ENCODE measurements at regions not wholly inside any gene's neighbourhood (a gene's known extent, or its start where the extent isn't known, plus 50 kb on each side); places are given as distances from the start of the nearest gene placed in this dataset.

GRCh38 chr15:62389885-62390790, 225.1 kb upstream of the C2CD4B start, which contains the start of gene TLN2:
TLN2 (plus strand) TSS chr15:62390550.
- H3K4me3 Mint-ChIP-seq, result peak within 1 kb of the TSS; percentile 96
- peaks cover 11% of the 10 kb centered on the region for H3K36me3 Mint-ChIP-seq (ENCODE audit: low read depth)
- H3K27me3 Mint-ChIP-seq, result peaks cover 39% of the 10 kb centered on the region
- intact Hi-C loops (cut with micrococcal nuclease), result loop anchor here (10.0 kb wide), 1 partner anchor 305 kb away; no protein-coding TSS in a partner anchor
- H3K27ac Mint-ChIP-seq, result peak within 1 kb of the TSS; percentile 94
- H3K9me3 Mint-ChIP-seq, result no peaks in the 10 kb centered on the region
- H3K4me1 Mint-ChIP-seq (ENCODE audit: low read depth), result peaks cover 26% of the 10 kb centered on the region

GRCh38 chr15:62390791-62391640, 225.9 kb upstream of the C2CD4B start:
- Mint-ChIP-seq H3K4me3 (peak overlapping the region; percentile 96), H3K27ac (peak overlapping the region; percentile 76), H3K36me3 (ENCODE audit: low read depth) (peaks cover 11% of the 10 kb centered on the region), H3K4me1 (ENCODE audit: low read depth) (peaks cover 26% of the 10 kb centered on the region), H3K9me3 (no peaks in the 10 kb centered on the region), H3K27me3 (peaks cover 38% of the 10 kb centered on the region)
- intact Hi-C loops (cut with micrococcal nuclease), result loop anchor here (10.0 kb wide), 1 partner anchor 304 kb away; no protein-coding TSS in a partner anchor

DNA sequence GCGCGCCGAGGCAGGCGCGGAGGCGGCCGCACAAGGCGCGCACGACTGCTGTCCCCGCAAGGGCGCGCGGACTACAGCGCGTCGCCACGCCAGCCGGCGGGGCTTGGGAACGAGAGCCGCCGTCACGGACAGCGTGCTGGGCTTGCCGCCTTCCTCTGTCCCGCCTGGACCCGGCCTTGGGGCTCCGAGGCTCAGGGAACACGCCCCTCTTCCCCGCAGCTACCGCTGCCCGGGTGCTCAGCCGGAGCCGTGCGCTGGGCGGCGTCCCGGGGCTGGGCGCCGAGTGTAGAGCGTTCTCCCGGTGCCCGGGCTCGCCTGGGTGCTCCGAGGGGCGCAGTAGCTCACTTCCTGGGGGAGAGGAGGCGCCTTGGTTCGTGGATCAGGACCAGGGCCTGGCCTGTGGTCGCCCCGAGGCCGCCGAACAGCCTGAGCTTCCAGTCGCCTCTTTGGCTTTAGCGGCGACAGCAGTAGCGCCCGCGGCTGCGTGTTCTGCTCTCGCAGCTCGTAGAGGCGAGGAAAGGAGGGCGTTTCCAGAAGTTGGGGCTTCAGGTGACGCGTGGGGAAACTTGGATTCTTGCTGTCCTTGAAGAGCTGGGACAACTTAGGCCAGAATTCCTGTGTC, 226.7 kb upstream of the C2CD4B start:
- H3K27ac Mint-ChIP-seq, result peak overlapping the region; percentile 76
- H3K4me3 Mint-ChIP-seq, result peak overlapping the region; percentile 96
- H3K27me3 Mint-ChIP-seq, result peaks cover 36% of the 10 kb centered on the region
- peaks cover 11% of the 10 kb centered on the region for H3K36me3 Mint-ChIP-seq (ENCODE audit: low read depth)
- no peaks in the 10 kb centered on the region for H3K9me3 Mint-ChIP-seq
- peaks cover 26% of the 10 kb centered on the region for H3K4me1 Mint-ChIP-seq (ENCODE audit: low read depth)
- intact Hi-C loops (cut with micrococcal nuclease), result loop anchor here (10.0 kb wide), 1 partner anchor 303 kb away; no protein-coding TSS in a partner anchor

DNA sequence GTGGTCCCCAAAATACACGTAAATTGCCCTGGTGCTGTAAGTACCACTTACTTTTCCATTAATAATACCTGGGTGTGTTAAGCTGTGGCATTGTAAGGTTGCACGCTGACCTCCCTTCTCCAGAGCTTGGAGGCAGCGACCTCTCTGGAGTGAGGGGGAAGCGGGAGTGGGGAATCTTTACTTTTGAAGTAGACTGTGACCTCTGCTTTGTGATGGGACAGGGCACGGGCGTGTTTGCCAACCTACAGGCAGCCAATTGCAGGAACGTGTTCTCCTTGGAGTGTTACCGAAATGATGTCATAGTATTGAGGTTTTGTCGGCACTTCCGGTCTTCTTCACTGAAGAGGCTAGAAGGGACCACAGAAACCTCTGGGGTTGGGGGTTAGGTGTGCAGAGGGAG, 227.3 kb upstream of the C2CD4B start:
- Mint-ChIP-seq H3K9me3 (no peaks in the 10 kb centered on the region), H3K4me3 (no peak overlapping the region), H3K27me3 (peaks cover 36% of the 10 kb centered on the region), H3K4me1 (ENCODE audit: low read depth) (peaks cover 26% of the 10 kb centered on the region), H3K36me3 (ENCODE audit: low read depth) (peaks cover 11% of the 10 kb centered on the region), H3K27ac (no peak overlapping the region)
- intact Hi-C loops (cut with micrococcal nuclease), result loop anchor here (10.0 kb wide), 1 partner anchor 302 kb away; no protein-coding TSS in a partner anchor

GRCh38 chr15:62393196-62393595, 228.1 kb upstream of the C2CD4B start:
- peaks cover 36% of the 10 kb centered on the region for H3K27me3 Mint-ChIP-seq
- intact Hi-C loops (cut with micrococcal nuclease), result loop anchor here (10.0 kb wide), 1 partner anchor 302 kb away; no protein-coding TSS in a partner anchor
- H3K9me3 Mint-ChIP-seq, result peaks cover 5% of the 10 kb centered on the region
- no peak overlapping the region for H3K4me3 Mint-ChIP-seq
- H3K36me3 Mint-ChIP-seq (ENCODE audit: low read depth), result peaks cover 11% of the 10 kb centered on the region
- peaks cover 26% of the 10 kb centered on the region for H3K4me1 Mint-ChIP-seq (ENCODE audit: low read depth)
- no peak overlapping the region for H3K27ac Mint-ChIP-seq

GRCh38 chr15:62394079-62394478, 229.0 kb upstream of the C2CD4B start:
- no peak overlapping the region for H3K4me3 Mint-ChIP-seq
- peaks cover 11% of the 10 kb centered on the region for H3K36me3 Mint-ChIP-seq (ENCODE audit: low read depth)
- H3K27ac Mint-ChIP-seq, result no peak overlapping the region
- H3K4me1 Mint-ChIP-seq (ENCODE audit: low read depth), result peaks cover 26% of the 10 kb centered on the region
- H3K27me3 Mint-ChIP-seq, result peaks cover 34% of the 10 kb centered on the region
- intact Hi-C loops (cut with micrococcal nuclease), result loop anchor here (10.0 kb wide), 1 partner anchor 301 kb away; no protein-coding TSS in a partner anchor
- H3K9me3 Mint-ChIP-seq, result peaks cover 13% of the 10 kb centered on the region

- Mint-ChIP-seq H3K4me3 (no peak overlapping the region), H3K9me3 (peaks cover 33% of the 10 kb centered on the region), H3K27me3 (no peaks in the 10 kb centered on the region), H3K36me3 (ENCODE audit: low read depth) (no peaks in the 10 kb centered on the region), H3K27ac (no peak overlapping the region), H3K4me1 (ENCODE audit: low read depth) (no peaks in the 10 kb centered on the region)
- intact Hi-C loops (cut with micrococcal nuclease), result no loop called here
Measured at GRCh38 chr15:62400778-62401177, 235.7 kb upstream of the C2CD4B start.

DNA sequence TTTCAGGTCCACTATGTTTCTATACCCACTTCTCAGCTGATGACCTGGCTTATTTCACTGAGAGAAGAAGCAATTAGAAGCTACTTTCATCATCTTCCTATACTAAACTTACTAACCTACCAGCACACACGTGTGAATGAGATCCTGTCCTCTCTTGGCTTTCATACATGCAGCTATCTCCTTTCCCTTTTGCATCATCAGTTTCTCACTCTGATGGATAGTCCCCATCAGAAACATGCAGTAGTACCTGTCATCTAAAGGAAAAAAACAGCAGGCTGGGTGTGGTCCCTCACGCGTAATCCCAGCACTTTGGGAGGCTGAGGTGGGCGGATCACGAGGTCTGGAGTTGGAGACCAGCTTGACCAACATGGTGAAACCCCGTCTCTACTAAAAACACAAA, 237.6 kb upstream of the C2CD4B start:
- H3K9me3 Mint-ChIP-seq, result peaks cover 33% of the 10 kb centered on the region
- no peak overlapping the region for H3K4me3 Mint-ChIP-seq
- H3K27ac Mint-ChIP-seq, result no peak overlapping the region
- no peaks in the 10 kb centered on the region for H3K27me3 Mint-ChIP-seq
- intact Hi-C loops (cut with micrococcal nuclease), result no loop called here
- H3K4me1 Mint-ChIP-seq (ENCODE audit: low read depth), result no peaks in the 10 kb centered on the region
- no peaks in the 10 kb centered on the region for H3K36me3 Mint-ChIP-seq (ENCODE audit: low read depth)

- intact Hi-C loops (cut with micrococcal nuclease), result no loop called here
Measured at GRCh38 chr15:62403164-62403809, 238.2 kb upstream of the C2CD4B start.

GRCh38 chr15:62404194-62404985, 239.3 kb upstream of the C2CD4B start:
- no peaks in the 10 kb centered on the region for H3K27me3 Mint-ChIP-seq
- H3K4me3 Mint-ChIP-seq, result no peak overlapping the region
- H3K27ac Mint-ChIP-seq, result no peak overlapping the region
- no peaks in the 10 kb centered on the region for H3K4me1 Mint-ChIP-seq (ENCODE audit: low read depth)
- H3K36me3 Mint-ChIP-seq (ENCODE audit: low read depth), result no peaks in the 10 kb centered on the region
- intact Hi-C loops (cut with micrococcal nuclease), result no loop called here
- H3K9me3 Mint-ChIP-seq, result peaks cover 18% of the 10 kb centered on the region

More at GRCh38 chr15:62403164-62403809, 238.2 kb upstream of the C2CD4B start:
- H3K27me3 Mint-ChIP-seq, result no peaks in the 10 kb centered on the region
- H3K36me3 Mint-ChIP-seq (ENCODE audit: low read depth), result no peaks in the 10 kb centered on the region
- peaks cover 27% of the 10 kb centered on the region for H3K9me3 Mint-ChIP-seq
- H3K27ac Mint-ChIP-seq, result no peak overlapping the region
- no peaks in the 10 kb centered on the region for H3K4me1 Mint-ChIP-seq (ENCODE audit: low read depth)
- no peak overlapping the region for H3K4me3 Mint-ChIP-seq

DNA sequence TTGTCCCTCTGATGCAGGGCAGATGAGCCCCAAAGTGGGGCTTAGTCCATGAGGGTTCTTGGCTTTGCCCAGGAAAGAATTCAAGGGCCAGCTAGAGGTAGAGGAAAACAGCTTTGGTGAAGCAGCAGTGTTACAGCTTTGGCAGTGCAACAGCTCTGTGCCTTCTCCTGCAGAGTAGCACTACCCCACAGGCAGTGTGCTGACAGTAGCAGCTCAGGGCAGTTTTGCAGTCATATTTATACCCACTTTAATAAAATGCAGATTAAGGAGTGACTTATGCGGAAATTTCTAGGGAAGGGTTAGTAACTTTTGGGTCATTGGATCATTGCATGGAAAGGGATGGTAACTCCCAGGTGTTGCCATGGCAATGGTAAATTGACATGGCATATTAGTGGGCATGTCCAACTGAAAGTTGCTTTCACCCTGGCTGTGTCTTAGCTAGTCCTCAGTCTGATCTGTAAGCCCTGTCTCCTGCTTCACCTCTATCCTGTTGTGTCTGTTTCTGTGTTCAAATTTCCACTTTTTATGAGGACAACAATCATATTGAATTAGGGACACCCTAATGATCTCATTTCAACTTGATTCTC, 241.3 kb upstream of the C2CD4B start:
- Mint-ChIP-seq H3K27ac (no peak overlapping the region), H3K9me3 (no peaks in the 10 kb centered on the region), H3K36me3 (ENCODE audit: low read depth) (no peaks in the 10 kb centered on the region), H3K27me3 (peaks cover 1% of the 10 kb centered on the region), H3K4me1 (ENCODE audit: low read depth) (no peaks in the 10 kb centered on the region), H3K4me3 (no peak overlapping the region)
- intact Hi-C loops (cut with micrococcal nuclease), result no loop called here

DNA sequence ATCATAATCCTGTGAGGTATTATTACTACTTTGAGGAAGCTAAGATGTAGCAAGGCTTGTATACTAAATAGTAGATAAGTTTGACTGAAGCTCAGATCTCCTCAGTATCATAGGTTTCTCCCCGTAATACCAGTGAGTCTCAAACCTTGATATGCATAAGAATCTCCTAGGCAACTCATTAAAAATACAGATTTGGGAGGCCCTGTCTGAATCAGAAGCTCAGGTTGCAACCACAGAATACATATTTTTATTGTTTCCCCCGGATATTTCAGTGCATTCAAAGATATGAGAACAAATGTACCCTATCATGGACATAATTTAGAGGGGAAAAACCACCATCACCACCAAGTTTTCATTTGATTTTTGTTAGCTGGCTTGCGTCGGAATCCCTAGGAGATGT, 242.1 kb upstream of the C2CD4B start:
- Mint-ChIP-seq H3K27me3 (peaks cover 1% of the 10 kb centered on the region), H3K27ac (no peak overlapping the region), H3K4me3 (no peak overlapping the region), H3K9me3 (no peaks in the 10 kb centered on the region), H3K4me1 (ENCODE audit: low read depth) (no peaks in the 10 kb centered on the region), H3K36me3 (ENCODE audit: low read depth) (no peaks in the 10 kb centered on the region)
- intact Hi-C loops (cut with micrococcal nuclease), result no loop called here
